ENCODE measurements at regions not wholly inside any gene's neighbourhood (a gene's known extent, or its start where the extent isn't known, plus 50 kb on each side); places are given as distances from the start of the nearest gene placed in this dataset.

DNA sequence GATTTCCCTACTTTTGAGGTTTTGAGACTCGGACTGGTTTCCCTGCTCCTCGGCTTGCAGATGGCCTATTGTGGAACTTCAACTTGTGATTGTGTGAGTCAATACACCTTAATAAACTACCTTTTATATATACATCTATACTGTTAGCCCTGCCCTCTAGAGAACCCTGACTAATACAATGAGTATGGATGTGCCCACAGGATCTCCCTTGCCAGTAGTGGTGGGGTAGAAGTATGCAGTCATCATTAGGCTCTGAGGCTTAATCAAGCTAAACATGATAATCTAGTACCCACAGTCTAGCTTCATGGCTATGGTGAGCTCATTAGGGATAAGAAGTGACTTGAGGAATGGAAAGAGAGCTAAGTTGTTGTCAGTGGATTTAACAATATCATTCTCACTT lies 412.8 kb upstream of the PTGER4 start:
- TF ChIP-seq POLR2AphosphoS5 (IDR thresholded peaks at IDR 0.05; ENCODE audit: low read depth, low read length) (no peak), TAF1 (IDR thresholded peaks at IDR 0.05; ENCODE audit: low read depth, low read length) (no peak), POLR2A (IDR thresholded peaks at IDR 0.05; ENCODE audit: low read depth, low read length) (no peak), SPI1 (IDR thresholded peaks at IDR 0.05; ENCODE audit: low read depth, low read length) (no peak), PAX5 (IDR thresholded peaks at IDR 0.05; ENCODE audit: insufficient read depth, low read length, severe bottlenecking) (no peak)

Data from GM12891 (cell line).